Muscle of leg (tissue), 3 donors: ENCODE measurements at regions not wholly inside any gene's neighbourhood (a gene's known extent, or its start where the extent isn't known, plus 50 kb on each side); places are given as distances from the start of the nearest gene placed in this dataset.
A peak's percentile ranks its signal among the peaks of the same experiment; 100 is the strongest.
"Not testable (repeated sequence)": the region's sequence is repeated elsewhere in the genome, so short reads cannot be mapped to it uniquely, and the experiment has no call there.

Source experiments
- DNase-seq: peaks from one replicate; pipeline ENCODE4 v3.0.0; 2013
- H3K27ac ChIP-seq: one replicate; pipeline ENCODE4 v1.5.1; 2013; ENCODE audit warnings: mild to moderate bottlenecking, low read length, control low read depth
- H3K27me3 ChIP-seq: one replicate; pipeline ENCODE4 v1.6.1; 2013; ENCODE audit warnings: low read length; ENCODE audit not compliant: control insufficient read depth, insufficient read depth
- H3K36me3 ChIP-seq: one replicate; pipeline ENCODE4 v1.6.1; 2013; ENCODE audit warnings: low read length; ENCODE audit not compliant: control insufficient read depth, insufficient read depth
- H3K4me1 ChIP-seq: one replicate; pipeline ENCODE4 v1.6.1; 2013; ENCODE audit warnings: low read length; ENCODE audit not compliant: control insufficient read depth, insufficient read depth
- H3K4me3 ChIP-seq: one replicate; pipeline ENCODE4 v1.5.1; 2013; ENCODE audit warnings: low read length, control low read depth
- H3K9me3 ChIP-seq: replicated peaks from 2 replicates; pipeline ENCODE4 v1.6.1; 2013; ENCODE audit warnings: low read depth, low read length; ENCODE audit not compliant: control insufficient read depth
- WGBS: methylation state at CpG from one replicate; pipeline ENCODE4 v1.1.5; 2013; ENCODE audit warnings: missing lambda C conversion rate; ENCODE audit not compliant: insufficient coverage; 5-methylcytosine and 5-hydroxymethylcytosine counted together

- peak; percentile 72 for DNase-seq
- no peaks in the 10 kb centered on the region for H3K27me3 ChIP-seq
- peaks cover 7% of the 10 kb centered on the region for H3K4me1 ChIP-seq
- no peak overlapping the region for H3K4me3 ChIP-seq
- no peak overlapping the region for H3K27ac ChIP-seq
- no peaks in the 10 kb centered on the region for H3K9me3 ChIP-seq
- 28% methylated on average over 2 of the region's 4 CpGs for WGBS
- H3K36me3 ChIP-seq: no peaks in the 10 kb centered on the region
Measured at GRCh38 chr15:68492855-68493254, 60.9 kb upstream of the ITGA11 start.

DNA sequence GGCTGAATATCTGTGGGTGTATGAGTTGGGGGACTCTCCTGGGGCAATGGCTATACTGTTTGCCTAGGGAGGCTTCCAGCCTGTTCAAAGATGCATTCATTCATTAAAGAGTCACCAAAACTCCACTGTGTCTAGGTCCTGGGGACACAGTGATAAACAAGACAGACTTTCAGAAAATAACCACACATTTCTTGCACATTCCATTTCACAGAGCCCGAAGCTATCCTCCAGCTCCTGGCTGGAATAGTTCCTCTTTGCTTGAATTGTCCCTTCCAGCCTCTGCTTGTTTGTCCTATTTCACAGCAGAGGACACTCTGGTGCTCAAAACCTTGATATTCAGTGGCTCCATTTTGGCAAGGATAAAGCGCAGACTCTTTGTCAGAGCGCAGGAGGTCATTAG, 61.7 kb upstream of the ITGA11 start:
- no peak for DNase-seq
- peaks cover 7% of the 10 kb centered on the region for H3K4me1 ChIP-seq
- H3K27me3 ChIP-seq: no peaks in the 10 kb centered on the region
- WGBS: 89% methylated on average over 3 of the region's 3 CpGs
- H3K27ac ChIP-seq: no peak overlapping the region
- H3K4me3 ChIP-seq: no peak overlapping the region
- no peaks in the 10 kb centered on the region for H3K9me3 ChIP-seq
- no peaks in the 10 kb centered on the region for H3K36me3 ChIP-seq

DNA sequence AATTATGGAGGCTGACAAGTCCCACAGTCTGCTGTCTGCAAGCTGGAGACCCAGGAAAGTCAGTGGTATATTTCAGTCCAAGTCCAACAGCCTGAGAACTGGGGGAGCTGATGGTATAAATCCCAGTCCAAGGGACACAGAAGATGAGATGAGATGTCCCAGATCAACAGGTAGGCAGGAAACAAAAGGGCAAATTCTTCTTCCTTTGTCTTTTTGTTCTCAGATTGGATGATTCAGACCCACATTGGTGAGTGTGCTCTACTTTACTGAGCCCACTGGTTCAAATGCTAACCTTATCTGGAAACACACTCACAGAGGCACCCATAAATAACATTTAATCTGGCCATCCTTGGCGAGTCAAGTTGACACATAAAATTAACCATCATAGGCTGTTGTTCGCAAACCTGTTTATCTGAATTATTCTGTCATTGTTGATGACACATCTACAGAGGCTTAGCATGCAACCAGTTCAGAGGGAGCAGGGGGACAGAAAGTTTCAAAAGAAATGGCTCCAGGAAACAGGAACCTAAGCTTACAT, 62.7 kb upstream of the ITGA11 start:
- no peak overlapping the region for H3K4me3 ChIP-seq
- peaks cover 7% of the 10 kb centered on the region for H3K4me1 ChIP-seq
- no peak for DNase-seq
- H3K27me3 ChIP-seq: no peaks in the 10 kb centered on the region
- no peaks in the 10 kb centered on the region for H3K36me3 ChIP-seq
- H3K27ac ChIP-seq: no peak overlapping the region
- WGBS: no CpG with 5 or more reads among the region's 2 CpGs
- H3K9me3 ChIP-seq: no peaks in the 10 kb centered on the region

DNA sequence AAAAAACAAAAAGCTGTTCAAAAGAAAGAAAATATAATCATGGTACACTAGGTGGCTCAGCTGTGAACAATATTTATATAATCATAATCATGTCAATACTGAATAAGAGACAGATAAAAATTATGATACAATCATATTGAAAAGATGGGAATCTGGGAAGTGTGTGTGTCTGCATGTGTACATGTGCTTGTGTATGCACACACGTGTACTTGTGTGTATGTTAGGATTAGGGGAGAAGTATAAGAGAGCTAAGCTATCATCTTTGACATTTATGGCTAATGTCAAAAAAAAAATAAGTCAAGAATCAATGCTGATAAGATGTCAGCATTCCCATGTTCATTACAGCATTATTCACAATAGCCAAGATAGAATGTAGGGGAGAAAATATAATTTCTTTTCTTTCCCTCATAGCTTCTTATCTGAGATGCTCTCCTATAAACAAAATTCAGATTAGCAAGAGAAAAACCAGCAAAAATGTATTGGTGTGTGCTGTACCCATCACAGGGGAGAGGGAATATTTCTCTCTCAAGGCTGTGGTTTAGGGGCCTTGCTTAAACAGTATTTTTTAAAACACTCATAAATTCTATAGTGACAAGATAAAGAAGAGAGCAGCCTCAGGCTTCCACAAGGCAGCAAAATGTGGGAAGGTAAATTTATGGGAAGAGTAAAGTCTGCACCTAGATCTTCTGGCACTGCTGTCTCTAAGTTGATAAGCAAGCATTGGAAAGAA, 63.4 kb upstream of the ITGA11 start:
- DNase-seq: no peak
- WGBS: no CpG with 5 or more reads among the region's 1 CpG
- H3K27me3 ChIP-seq: no peaks in the 10 kb centered on the region

GRCh38 chr15:68495981-68496705, 64.2 kb upstream of the ITGA11 start:
- no peak for DNase-seq
- H3K9me3 ChIP-seq: no peaks in the 10 kb centered on the region
- H3K27me3 ChIP-seq: no peaks in the 10 kb centered on the region
- H3K27ac ChIP-seq: no peak overlapping the region
- H3K4me3 ChIP-seq: no peak overlapping the region
- no peaks in the 10 kb centered on the region for H3K36me3 ChIP-seq
- WGBS: no CpG with 5 or more reads among the region's 3 CpGs
- peaks cover 16% of the 10 kb centered on the region for H3K4me1 ChIP-seq

More for the DNA sequence above, 63.4 kb upstream of the ITGA11 start:
- H3K4me1 ChIP-seq: peaks cover 9% of the 10 kb centered on the region
- no peaks in the 10 kb centered on the region for H3K36me3 ChIP-seq
- H3K4me3 ChIP-seq: no peak overlapping the region
- no peaks in the 10 kb centered on the region for H3K9me3 ChIP-seq
- H3K27ac ChIP-seq: no peak overlapping the region

DNA sequence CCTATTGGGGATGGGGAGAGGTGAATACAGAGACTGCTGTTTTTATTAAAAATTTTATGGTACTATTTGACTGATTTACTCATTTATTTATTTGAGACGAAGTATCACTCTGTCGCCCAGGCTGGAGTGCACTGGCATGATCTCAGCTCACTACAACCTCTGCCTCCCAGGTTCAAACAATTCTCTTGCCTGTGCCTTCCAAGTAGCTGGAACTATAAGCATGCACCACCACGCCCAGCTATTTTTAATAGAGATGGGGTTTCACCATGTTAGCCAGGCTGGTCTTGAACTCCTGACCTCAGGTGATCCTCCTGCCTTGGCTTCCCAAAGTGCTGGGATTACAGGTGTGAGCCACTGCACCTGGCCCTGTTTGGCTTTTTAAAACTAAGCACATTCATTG, 64.8 kb upstream of the ITGA11 start:
- no CpG with 5 or more reads among the region's 3 CpGs for WGBS
- not testable (repeated sequence) for H3K27me3 ChIP-seq, DNase-seq, H3K27ac ChIP-seq, H3K36me3 ChIP-seq, H3K9me3 ChIP-seq, H3K4me3 ChIP-seq
- H3K4me1 ChIP-seq: peaks cover 18% of the 10 kb centered on the region

DNA sequence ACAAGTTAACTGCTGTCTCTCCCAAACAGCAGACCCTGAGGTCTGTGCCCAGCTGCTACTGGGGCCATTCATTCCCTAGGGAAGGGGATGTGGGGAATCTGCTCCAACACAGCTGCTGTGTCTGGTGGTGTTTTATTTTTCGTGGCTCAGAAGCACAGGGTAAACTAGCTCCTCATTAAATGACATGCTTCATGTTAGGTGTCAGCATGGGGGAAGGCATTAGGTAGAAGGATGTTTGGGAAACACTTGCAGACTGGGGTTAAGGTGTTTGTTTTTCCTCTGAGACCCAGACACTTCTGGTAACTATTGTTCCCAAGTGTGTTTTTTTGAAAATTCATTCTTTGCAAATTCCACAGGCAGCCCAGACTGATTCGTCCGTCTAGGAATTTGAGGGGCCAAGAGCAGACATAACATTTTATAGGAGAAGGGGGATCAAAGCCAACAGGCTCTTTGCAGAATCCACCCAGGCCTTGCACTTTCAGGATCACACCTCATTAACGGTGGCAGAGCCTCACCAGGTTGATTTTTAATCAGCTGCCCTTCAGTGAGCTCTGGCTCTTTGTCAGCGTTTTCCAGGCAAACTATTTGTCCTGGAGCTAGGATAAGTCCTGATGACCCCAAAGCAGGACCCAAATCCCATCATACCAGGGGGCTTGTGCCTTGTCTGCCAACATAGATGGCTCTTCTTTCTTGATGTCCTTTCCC, 65.4 kb upstream of the ITGA11 start:
- Histone ChIP-seq H3K27me3 (no peaks in the 10 kb centered on the region), H3K4me3 (no peak overlapping the region), H3K4me1 (peaks cover 18% of the 10 kb centered on the region), H3K27ac (no peak overlapping the region), H3K36me3 (no peaks in the 10 kb centered on the region), H3K9me3 (no peaks in the 10 kb centered on the region)
- WGBS: 48% methylated on average over 2 of the region's 5 CpGs
- no peak for DNase-seq

- 84% methylated on average over 2 of the region's 2 CpGs for WGBS
- Histone ChIP-seq H3K4me3 (no peak overlapping the region), H3K4me1 (peaks cover 15% of the 10 kb centered on the region), H3K9me3 (no peaks in the 10 kb centered on the region), H3K27me3 (no peaks in the 10 kb centered on the region), H3K36me3 (no peaks in the 10 kb centered on the region), H3K27ac (no peak overlapping the region)
- no peak for DNase-seq
Measured at GRCh38 chr15:68498076-68498475, 66.1 kb upstream of the ITGA11 start.

- Histone ChIP-seq H3K4me1 (peaks cover 24% of the 10 kb centered on the region), H3K36me3 (no peaks in the 10 kb centered on the region), H3K9me3 (no peaks in the 10 kb centered on the region), H3K27me3 (no peaks in the 10 kb centered on the region), H3K4me3 (no peak overlapping the region), H3K27ac (no peak overlapping the region)
- WGBS: 80% methylated on average over 1 of the region's 5 CpGs
- DNase-seq: no peak
Measured at GRCh38 chr15:68499620-68500312, 67.8 kb upstream of the ITGA11 start.
